ENCODE measurements at regions not wholly inside any gene's neighbourhood (a gene's known extent, or its start where the extent isn't known, plus 50 kb on each side); places are given as distances from the start of the nearest gene placed in this dataset.

GRCh38 chr1:188877668-188878067, 1600.0 kb downstream of the BRINP3 start:
- TF ChIP-seq EZH2 (IDR thresholded peaks at IDR 0.05; ENCODE audit: insufficient read depth, poor library complexity, severe bottlenecking) (no peak), EZH2phosphoT487 (IDR thresholded peaks at IDR 0.05; ENCODE audit: insufficient read depth, low read depth) (no peak)
